ENCODE measurements at regions not wholly inside any gene's neighbourhood (a gene's known extent, or its start where the extent isn't known, plus 50 kb on each side); places are given as distances from the start of the nearest gene placed in this dataset.
"Not testable (repeated sequence)": the region's sequence is repeated elsewhere in the genome, so short reads cannot be mapped to it uniquely, and the experiment has no call there.

DNA sequence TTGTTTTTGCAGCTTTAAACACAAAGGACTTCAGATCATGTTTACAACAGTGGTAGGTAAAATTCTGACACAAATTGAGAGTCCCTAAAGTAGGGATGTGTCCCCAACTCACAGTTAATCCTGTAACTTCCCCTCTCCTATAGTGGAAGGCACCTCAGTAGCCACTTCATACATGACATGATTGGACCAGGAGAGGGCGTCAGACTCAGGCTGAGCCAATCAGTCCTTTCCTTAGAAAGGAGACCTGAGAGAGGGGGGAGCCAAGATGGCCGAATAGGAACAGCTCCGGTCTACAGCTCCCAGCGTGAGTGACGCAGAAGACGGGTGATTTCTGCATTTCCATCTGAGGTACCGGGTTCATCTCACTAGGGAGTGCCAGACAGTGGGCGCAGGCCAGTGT lies 238.4 kb downstream of the LRRC70 start:
- TF ChIP-seq, protein P1, sequence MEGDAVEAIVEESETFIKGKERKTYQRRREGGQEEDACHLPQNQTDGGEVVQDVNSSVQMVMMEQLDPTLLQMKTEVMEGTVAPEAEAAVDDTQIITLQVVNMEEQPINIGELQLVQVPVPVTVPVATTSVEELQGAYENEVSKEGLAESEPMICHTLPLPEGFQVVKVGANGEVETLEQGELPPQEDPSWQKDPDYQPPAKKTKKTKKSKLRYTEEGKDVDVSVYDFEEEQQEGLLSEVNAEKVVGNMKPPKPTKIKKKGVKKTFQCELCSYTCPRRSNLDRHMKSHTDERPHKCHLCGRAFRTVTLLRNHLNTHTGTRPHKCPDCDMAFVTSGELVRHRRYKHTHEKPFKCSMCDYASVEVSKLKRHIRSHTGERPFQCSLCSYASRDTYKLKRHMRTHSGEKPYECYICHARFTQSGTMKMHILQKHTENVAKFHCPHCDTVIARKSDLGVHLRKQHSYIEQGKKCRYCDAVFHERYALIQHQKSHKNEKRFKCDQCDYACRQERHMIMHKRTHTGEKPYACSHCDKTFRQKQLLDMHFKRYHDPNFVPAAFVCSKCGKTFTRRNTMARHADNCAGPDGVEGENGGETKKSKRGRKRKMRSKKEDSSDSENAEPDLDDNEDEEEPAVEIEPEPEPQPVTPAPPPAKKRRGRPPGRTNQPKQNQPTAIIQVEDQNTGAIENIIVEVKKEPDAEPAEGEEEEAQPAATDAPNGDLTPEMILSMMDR (IDR thresholded peaks at IDR 0.05): not testable (repeated sequence)
- not testable (repeated sequence) for TF ChIP-seq POLR2A (IDR thresholded peaks at IDR 0.05)
